SK-N-DZ (cell line): ENCODE measurements at regions not wholly inside any gene's neighbourhood (a gene's known extent, or its start where the extent isn't known, plus 50 kb on each side); places are given as distances from the start of the nearest gene placed in this dataset.

ENCODE experiments used
- DNase-seq: peaks from one replicate; pipeline ENCODE4 v3.0.0-alpha.2; 2015; ENCODE audit warnings: low spot score

DNA sequence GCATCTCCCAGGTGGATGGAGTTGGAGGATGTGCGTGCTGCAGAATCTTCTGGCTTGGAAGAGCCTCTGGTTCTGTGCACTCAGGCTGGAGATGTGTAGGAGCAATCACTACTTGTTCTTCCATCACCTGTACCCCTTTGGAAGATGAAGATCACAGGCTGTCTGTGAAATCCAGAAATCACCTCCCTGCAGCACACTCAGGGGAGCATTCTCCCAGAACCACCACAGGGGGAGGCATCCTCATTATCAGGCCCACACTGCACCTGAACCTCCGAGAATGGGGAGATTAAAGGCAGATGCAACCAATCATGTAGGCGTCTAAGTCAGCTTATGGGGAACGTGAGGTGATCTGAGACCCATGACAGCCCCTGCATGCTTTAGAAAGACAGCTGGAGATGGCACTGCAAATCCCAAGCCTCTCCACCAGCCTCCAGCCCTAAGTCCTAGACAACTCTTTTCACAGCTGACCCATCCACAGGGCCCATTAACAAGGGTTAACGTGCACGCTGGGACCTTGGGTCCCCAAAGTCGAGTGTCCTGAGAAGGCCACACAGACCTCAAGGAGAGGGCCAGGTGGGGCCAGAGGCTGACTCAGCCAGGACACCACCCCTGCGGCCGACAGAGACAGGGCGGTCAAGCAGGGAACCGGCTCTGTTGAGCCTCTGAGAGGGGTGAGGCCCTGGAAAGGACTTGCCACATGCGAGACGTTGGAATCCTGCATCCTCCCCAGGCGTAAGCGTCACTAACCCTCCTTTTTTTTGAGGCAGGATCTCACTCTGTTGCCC lies 314.9 kb downstream of the EIPR1 start:
- DNase-seq = no peak

DNA sequence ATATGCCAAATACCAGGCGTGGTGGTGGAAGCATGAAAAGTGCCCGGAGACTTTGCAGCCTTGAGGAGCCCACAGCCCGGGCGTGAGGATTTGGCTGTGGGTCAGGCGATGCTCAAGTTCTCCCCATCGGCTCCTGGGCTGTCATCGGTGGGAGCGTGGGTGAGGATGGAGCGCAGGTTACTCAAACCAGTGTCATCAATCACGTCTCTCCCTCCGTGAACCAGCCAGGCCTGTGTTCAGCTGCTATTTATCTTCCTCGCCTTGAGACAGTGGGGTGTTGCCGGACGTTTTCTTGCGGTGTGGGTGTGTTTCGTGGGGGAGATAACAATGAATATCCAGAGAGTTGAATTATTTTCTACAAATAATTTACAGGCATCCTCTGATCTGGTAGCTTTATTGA lies 317.6 kb downstream of the EIPR1 start:
- no peak for DNase-seq

DNA sequence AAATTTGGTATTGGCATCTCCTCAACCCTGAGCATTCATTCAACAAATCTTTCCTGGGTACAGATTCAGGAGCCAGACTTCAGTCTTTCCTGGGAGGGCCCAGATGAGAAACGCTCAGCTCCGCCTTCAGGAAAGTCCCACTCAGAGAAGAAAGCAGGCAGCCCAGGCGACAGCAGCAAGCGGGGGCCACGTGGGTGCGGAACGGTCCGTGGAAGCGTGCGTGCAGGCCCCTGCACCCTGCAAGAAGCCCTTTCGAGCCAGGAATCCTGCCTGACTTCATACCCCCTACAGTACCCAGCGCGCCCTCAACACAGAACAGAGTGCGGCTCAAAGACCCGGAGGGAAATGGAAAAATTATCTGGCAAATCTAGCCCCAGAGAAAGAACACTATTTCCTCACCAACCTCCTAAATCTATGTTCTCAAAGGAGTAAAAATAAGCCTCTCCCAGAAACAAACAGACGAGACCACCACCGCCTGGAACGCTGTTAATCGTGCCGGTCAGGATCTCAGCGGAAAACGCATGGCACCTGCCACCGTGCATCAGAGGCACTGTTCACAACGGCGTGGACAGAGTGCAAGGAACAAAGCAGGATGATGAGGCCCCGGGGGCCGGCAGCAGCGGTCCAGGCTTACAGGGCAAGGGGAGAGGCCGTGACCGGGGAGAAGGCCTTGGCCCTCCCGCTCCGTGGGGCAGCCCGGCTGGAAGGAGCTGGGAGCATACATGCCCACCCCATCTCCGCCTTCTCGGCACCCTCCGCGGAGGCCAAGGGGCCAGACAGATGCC lies 318.3 kb downstream of the EIPR1 start:
- DNase-seq = no peak

GRCh38 chr2:3054066-3054465 lies 323.6 kb downstream of the EIPR1 start:
- no peak for DNase-seq

- DNase-seq = no peak
Measured at GRCh38 chr2:3051266-3051665, 326.4 kb downstream of the EIPR1 start.

DNA sequence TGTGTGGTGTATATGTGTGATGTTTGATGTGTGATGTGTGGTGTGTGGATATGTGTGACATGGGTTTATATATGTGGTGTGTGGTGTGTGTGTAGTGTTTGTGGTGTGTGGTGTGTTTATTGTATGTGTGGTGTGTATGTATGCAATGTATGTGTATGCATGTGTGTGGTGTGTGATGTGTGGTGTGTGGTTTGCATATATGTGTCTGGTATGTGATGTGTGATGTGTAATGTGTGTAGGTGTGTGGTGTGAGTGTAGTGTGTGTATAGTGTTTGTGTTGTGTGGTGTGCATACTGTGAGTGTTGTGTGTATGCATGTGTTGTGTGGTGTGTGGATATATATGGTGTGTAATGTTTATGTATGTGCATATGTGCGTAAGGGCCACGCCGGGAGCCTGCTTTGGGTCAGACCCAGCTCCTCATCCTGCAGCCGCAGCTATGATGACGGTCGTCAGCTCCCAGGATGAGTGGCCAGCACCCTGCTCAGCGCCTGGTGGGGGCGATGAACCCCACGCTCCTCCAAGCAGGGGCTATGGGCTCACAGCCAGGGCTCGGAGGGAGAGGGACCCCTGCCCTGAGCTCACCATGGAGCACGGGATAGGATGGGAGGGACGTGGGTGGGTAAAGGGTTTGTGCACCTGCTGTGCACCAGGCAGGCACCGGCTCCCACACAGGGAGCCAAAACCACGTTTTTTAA lies 331.3 kb downstream of the EIPR1 start:
- DNase-seq = no peak

GRCh38 chr2:3045318-3045921 lies 332.2 kb downstream of the EIPR1 start:
- no peak for DNase-seq

GRCh38 chr2:3044587-3045317 lies 332.9 kb downstream of the EIPR1 start:
- no peak for DNase-seq

- DNase-seq = no peak
Measured at GRCh38 chr2:3043726-3044125, 333.9 kb downstream of the EIPR1 start.

GRCh38 chr2:3042601-3043585 lies 334.7 kb downstream of the EIPR1 start:
- no peak for DNase-seq

DNA sequence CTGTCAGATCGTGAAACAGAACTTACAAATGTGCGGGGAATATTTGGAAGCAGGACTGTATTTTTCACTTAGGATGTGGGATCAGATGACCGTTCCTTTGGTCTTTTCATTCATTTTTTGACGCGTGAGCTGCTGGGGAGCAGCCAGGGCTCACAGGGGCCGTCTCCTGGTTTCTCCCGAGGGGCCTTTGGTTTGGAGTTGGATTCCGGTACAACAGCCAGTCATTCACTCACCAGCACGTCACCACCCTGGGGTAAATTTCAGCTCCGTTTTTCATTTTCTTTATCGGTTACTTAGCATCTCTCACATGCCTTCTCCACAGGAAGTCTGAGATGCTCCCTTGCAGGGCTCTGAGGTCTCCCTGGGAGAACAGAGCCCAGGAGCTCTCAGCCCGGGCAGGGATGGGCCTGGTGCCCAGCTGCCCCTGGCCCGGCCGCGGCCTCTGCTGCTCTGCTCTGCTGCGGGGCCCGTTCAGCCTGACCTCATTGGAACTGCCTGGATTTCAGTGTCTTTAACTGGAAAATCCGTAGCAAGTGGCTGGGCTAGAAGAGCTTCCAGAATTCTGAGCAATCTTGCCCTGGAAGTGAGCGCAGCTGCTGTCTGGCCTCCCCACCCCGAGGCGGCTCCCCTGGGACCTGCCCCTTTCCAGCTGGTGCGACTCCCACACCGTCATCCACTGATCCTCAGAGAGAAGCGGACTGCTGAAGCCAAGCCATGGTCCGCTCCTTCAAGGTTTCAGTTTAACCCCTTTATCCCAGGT lies 335.6 kb downstream of the EIPR1 start:
- peak; percentile 75 for DNase-seq

DNA sequence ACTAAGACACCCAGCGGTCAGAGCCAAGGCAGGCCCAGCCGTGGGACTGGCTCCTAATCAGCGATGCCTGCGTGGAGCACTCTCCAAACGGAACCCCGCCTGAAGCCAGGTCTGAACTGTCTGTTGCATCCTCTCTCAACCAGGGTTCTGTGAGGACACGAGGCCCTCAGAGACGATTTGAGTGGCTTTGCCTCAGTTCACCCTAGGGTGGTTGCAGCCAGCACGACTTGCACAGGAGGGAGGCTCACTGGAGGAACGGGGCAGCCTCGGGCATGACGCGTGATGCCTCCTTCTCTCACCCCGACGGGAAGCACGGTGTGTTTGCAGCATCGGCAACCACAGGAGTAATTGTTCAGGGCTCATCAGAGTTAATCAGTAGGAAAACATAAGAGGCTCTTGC lies 336.4 kb downstream of the EIPR1 start:
- DNase-seq = no peak

GRCh38 chr2:3040496-3041140 lies 337.0 kb downstream of the EIPR1 start:
- no peak for DNase-seq

GRCh38 chr2:3040066-3040428 lies 337.6 kb downstream of the EIPR1 start:
- no peak for DNase-seq

GRCh38 chr2:3039188-3040065 lies 338.2 kb downstream of the EIPR1 start:
- no peak for DNase-seq

- DNase-seq = no peak
Measured at GRCh38 chr2:3038636-3039035, 339.0 kb downstream of the EIPR1 start.
